ENCODE measurements at regions not wholly inside any gene's neighbourhood (a gene's known extent, or its start where the extent isn't known, plus 50 kb on each side); places are given as distances from the start of the nearest gene placed in this dataset.

- POLR2A ChIA-PET = no interaction called here
- no peak for ATAC-seq
- TF ChIP-seq TOE1 (CRISPR knock-in tag; IDR thresholded peaks at IDR 0.05) (no peak), ZNF543 (CRISPR knock-in tag; IDR thresholded peaks at IDR 0.05) (no peak), ZHX1 (CRISPR knock-in tag; IDR thresholded peaks at IDR 0.05; ENCODE audit: low read depth) (no peak), TBX3 (IDR thresholded peaks at IDR 0.05; ENCODE audit: borderline replicate concordance) (no peak), THAP7 (CRISPR knock-in tag; IDR thresholded peaks at IDR 0.05) (no peak), ZNF326 (CRISPR knock-in tag; IDR thresholded peaks at IDR 0.05; ENCODE audit: borderline replicate concordance) (no peak), FIP1L1 (IDR thresholded peaks at IDR 0.05; ENCODE audit: borderline replicate concordance, insufficient read depth, low read depth, low read length) (no peak), ZFP37 (CRISPR knock-in tag; IDR thresholded peaks at IDR 0.05; ENCODE audit: borderline replicate concordance) (no peak), TEAD3 (CRISPR knock-in tag; optimal IDR thresholded peaks at IDR 0.05; ENCODE audit: borderline replicate concordance) (no peak), ZBTB10 (CRISPR knock-in tag; IDR thresholded peaks at IDR 0.05; ENCODE audit: borderline replicate concordance) (no peak), HCFC1 (IDR thresholded peaks at IDR 0.05; ENCODE audit: low read depth, low read length) (no peak), ETV6 (CRISPR knock-in tag; conservative IDR thresholded peaks at IDR 0.05) (no peak), MAFF (IDR thresholded peaks at IDR 0.05; ENCODE audit: low read depth, low read length) (no peak), MLXIP (CRISPR knock-in tag; IDR thresholded peaks at IDR 0.05; ENCODE audit: borderline replicate concordance) (no peak)
These were observed 483.3 kb downstream of the DMAC1 start for GRCh38 chr9:7316166-7316795.

More at GRCh38 chr9:7316166-7316795, 483.3 kb downstream of the DMAC1 start:
- H3K79me2 ChIP-seq (ENCODE audit: insufficient read depth, low read length) = no peaks in the 10 kb centered on the region
- no peak overlapping the region for H2AFZ ChIP-seq (ENCODE audit: low read length)
- no peaks in the 10 kb centered on the region for H3K27me3 ChIP-seq (ENCODE audit: control insufficient read depth in 1 of 2, insufficient read depth in 2 of 2, low read length in 2 of 2)
- no peak overlapping the region for H3K4me3 ChIP-seq (replicated peaks in 1 of 3; ENCODE audit: insufficient read depth in 1 of 3, low read depth in 2 of 3, low read length in 3 of 3)
- CTCF ChIA-PET (ENCODE audit: low intra/inter-chr PET ratio, low total read pairs) = no interaction called here
- no peaks in the 10 kb centered on the region for H3K36me3 ChIP-seq (replicated peaks in 1 of 2; ENCODE audit: control insufficient read depth in 1 of 2, insufficient read depth in 2 of 2, low read length in 2 of 2)
- peaks cover 22% of the 10 kb centered on the region for H3K9me3 ChIP-seq (ENCODE audit: low read length)
- no peak for DNase-seq (ENCODE audit: low spot score)
- intact Hi-C loops (cut with micrococcal nuclease; ENCODE audit: unreplicated experiment) = no loop called here
- WGBS (ENCODE audit: low lambda C conversion rate) = 25% methylated on average over 3 of the region's 3 CpGs
- BruUV-seq (replicated peaks) = no TSS peak
- H3K27ac ChIP-seq (ENCODE audit: extremely low read length, insufficient read depth, low read length) = no peak overlapping the region
- no peaks in the 10 kb centered on the region for H4K20me1 ChIP-seq (ENCODE audit: insufficient read depth, low read length)
- no peak overlapping the region for H3K4me2 ChIP-seq (ENCODE audit: low read depth, low read length)
- in situ Hi-C loops (cut with HindIII; ENCODE audit: extremely low pct_ligation_motif_present, low pct_unique_long_range_greater_than_20kb) = no loop called here
- H3K4me1 ChIP-seq (ENCODE audit: insufficient read depth, low read length) = peaks cover 7% of the 10 kb centered on the region; the same call in 1 of the 2 replicates
- no peak overlapping the region for H3K9ac ChIP-seq (ENCODE audit: insufficient read depth, low read depth, low read length)
- no peak for FAIRE-seq

Measured in HepG2 (cell line).